HG03045 (cell line): ENCODE measurements at regions not wholly inside any gene's neighbourhood (a gene's known extent, or its start where the extent isn't known, plus 50 kb on each side); places are given as distances from the start of the nearest gene placed in this dataset.
"Not testable (repeated sequence)": the region's sequence is repeated elsewhere in the genome, so short reads cannot be mapped to it uniquely, and the experiment has no call there.

Experiments used
- ATAC-seq: cut with Tn5 transposase; IDR thresholded peaks from one replicate; pipeline ENCODE4 v1.9.1; 2021; ENCODE audit warnings: mild to moderate bottlenecking, moderate library complexity; ENCODE audit not compliant: unreplicated experiment

DNA sequence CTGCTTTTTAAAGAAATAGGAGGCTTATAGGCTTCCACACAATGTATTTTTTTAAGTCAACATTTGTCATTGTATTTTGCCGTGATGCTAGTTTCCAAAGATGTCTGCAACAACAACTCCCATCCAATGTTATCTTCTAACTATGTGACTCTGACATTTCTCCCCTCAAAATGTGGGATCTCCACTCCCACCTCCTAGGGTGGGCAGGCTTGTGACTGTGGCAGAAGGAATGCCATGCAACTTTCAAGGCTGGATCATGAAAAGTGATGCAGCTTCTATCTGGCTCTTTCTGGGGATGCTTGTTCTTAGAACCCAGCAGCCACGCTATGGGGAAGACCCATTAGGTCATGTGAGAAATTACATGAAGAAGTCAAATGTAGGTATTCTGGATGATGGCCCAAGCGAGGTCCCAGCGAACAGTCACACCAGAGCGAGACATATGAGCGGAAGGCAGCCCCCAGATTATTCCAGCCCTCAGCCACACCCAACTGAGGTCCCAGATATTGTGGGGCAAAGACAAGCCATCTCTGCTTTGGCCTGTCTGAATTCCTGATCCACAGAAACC is 124.3 kb downstream of the BDH1 start:
- no peak for ATAC-seq

DNA sequence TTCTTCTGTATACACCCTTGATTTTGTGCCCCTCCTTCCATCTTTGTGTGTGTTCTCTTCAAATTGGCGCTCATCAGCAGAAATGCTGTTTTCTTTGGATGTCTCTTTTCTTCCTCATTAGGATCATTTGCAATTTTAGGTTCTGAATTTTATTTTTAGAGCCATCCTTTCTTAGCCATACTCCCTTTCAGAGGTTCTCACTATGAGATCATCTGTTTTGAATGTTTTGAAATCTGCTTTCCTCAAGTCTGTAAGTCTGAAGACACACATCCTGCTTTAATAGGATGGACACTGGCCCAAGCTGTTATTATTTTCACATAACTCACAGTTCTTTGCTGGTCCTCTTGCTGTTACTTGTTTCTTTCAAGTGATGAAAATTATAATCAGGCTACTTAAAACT is 124.8 kb downstream of the BDH1 start:
- ATAC-seq = no peak

DNA sequence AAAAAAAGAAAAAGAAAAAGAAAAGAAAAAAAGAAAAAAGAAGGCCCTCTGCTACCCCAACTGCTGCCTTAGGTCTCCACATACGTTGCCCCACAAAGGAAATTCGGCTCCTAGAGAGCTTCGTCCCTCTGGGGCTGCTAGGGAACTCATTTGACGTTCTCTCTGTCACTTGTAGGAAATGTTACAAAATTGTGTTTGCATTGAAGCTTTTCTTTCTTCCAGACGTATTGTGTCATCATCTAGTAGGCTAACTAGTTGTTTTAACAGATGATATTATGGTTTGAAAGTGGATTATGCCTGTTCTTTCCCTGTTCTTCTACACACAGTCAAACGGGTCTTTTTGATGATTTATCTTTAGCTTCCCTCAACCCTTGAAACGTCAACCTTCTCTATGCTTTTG is 125.3 kb downstream of the BDH1 start:
- ATAC-seq = no peak

DNA sequence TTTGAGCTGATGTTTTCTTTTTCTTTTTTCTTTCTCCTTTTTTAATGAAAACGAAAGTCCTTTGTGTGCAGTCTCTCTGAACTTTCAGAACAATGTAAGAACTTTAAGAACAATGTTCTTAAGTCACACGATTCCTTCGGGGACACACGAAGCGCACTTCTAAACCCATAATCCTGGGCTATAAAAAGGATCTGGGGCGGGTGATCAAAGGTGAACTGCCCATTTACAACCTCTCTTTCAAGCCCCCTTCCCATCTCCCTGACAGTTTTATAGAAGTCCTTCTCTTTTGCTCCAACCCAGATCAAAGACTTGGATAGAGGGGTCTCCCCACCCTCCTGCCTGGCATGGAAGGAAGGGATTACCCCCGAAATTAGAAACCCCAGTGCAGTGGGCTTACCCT is 126.8 kb downstream of the BDH1 start:
- no peak for ATAC-seq

DNA sequence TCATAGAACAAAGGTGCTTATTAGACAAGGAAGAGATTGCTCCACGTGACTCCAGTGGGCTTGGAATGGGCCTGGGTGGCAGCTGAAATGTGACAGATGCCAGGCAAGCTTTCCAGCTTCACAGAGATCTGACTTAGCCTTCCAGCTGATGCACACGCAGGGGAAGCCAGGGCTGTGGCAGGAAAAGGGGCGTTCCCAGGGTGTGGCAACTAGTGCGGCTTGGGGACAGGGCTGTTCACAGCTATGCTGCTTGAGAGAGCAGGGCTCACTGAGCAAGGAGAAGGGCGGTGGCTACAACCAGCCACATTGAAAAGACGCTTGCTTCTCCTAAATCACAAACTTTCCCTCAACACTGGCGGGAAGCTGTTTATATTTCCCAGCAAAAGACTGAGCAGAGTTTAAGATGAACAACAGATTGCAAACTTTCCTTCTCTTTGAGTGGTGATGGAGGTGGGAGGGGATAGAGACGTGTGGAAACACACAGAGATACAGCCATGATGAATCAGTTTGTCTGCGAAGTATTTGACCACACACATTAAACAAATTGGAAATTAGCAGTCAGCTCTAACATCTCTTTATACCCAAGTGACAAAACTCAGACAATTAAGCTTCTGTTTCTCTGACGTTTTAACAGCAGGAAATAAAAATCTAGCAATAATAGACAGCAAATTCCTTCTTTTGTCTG is 127.5 kb downstream of the BDH1 start:
- no peak for ATAC-seq

DNA sequence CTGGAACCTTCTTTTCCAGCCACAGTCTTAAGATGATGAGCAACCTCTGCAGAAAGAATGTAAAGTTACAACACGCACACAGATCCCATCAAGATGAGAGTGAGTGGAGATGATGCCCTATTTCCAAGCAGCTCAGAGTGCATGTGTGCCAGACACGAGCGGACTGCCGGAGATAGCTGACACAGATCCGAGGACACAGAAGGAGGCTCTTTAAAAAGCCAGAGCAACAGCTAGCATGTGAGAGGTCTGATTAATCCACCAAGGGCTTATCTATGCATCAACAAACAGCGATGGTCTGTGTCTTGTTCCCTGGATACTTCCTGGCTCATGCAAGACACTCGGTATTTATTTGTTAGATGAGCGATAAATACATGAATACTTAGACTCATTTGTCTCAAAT is 128.6 kb upstream of the DLG1 start:
- no peak for ATAC-seq

DNA sequence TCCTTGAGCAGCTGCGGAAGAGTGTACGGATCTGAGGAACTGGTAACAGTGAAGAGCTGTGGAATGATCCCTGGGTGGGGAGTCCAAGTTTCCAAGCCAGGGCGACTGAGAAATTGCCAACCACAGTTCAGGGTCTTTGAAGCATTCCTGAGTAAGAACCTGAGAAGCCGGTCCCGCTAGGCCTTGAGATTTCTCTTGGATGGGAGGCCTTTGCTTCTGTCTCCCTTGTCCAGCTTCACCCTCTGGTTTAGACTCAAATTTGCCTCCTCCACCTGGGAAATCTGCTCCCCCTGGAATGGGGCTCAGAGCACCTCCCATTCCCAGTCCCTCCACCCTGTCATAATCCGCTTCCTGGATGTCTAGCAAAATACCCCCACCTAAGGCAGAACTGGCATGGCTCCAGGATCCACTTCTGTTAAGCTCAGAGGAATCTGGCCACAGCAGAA is 127.7 kb upstream of the DLG1 start:
- ATAC-seq = no peak

DNA sequence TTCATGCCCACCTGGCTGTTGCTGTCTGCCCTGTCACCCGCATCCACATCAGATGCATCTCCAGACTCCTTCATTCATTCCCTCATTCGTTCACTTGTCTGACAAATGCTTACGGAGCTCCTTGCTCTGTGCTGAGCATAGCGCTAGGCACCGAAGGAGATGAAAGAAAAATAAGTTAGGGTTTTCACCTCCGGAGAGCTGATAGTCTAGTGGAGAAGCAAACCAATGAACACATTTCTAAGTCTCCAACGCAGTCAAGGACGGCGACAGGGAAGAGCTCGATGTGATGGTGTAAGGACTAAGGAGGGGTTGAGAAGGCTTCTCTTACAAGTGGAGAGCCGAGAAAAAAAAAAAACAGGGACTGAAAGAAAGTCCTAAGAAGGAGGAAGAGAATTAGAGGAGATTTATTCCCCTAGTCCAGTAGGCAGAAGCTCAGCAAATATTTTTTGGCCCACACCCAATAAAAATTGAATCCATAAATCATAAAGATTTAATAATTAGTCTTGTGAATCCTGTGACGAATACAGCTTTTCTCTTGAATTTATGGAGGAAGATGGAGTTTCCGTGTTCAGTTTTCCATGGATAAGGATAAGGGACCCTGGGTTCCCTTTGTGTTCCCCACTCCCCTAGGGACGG is 127.2 kb upstream of the DLG1 start:
- ATAC-seq = no peak

DNA sequence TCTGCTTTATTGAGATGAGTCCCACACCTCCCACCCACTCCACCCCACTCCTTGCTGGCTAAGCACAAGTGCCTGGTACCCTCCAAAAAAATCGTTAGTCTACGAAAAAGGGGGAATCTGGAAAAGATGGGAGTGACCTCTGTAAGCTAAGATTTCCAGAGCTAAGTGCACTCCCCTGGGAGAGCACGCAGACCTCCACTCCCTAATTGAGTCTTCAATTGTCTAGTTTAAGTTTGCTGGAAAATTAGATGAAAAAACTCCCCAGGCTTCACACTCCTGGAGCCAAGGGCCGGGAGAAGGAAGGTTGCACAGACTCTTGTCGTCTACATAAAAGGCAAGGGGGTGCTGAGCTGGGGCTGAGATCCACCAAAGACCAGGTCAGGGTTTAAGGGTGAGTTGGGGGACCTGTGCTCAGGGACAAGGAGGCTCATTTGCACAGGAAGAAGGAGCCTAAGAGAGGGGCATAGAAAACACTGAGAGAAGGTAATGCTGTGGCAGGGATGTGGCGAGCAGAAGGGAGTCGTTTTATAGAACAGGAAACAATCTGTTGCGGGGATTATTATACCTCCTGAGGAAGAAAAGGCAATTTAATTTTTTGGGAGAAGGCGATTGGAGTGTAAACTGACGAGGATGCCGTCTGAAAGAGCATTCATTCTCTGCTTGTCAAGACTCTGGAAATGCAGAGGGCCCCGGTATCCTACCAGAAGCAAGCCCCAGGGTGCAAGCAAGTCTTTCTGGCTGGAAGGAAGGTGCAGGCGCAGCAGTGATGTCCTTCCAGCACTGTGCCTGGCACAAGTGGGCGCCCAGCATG is 126.5 kb upstream of the DLG1 start:
- ATAC-seq = no peak

DNA sequence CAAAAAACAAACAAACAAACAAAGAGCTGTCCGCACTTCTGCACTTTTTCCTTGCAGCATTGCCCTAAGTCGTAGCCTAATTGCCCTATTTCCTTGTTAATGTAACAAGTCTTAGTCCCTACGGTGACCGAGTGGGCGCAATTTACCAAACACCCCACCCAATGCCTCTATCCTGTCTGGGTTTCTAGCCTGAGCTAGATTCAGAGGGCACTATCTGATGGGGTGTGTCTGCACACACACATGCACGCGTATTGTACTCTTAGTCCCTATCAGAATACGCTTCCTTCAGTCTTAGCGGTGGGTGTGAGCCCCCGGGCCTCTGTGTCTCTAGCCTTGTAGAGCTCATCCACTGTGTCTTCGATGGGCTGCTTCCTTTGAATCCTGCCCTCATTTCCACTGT is 125.9 kb upstream of the DLG1 start:
- ATAC-seq = no peak

DNA sequence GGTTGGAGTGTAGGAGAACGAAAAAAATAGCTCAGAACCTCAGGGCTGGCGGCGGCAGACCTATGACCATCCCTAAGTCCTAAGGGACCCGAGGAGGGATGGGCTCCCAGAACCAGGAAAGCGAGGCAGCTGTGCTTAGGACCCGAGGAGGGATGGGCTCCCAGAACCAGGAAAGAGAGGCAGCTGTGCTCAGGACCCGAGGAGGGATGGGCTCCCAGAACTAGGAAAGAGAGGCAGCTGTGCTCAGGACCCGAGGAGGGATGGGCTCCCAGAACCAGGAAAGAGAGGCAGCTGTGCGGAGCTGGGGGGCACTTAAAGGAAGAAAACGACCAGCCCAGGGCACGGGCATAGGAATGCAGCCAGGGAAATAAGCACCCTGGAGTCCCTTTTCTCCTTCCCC is 125.0 kb upstream of the DLG1 start:
- ATAC-seq = no peak

DNA sequence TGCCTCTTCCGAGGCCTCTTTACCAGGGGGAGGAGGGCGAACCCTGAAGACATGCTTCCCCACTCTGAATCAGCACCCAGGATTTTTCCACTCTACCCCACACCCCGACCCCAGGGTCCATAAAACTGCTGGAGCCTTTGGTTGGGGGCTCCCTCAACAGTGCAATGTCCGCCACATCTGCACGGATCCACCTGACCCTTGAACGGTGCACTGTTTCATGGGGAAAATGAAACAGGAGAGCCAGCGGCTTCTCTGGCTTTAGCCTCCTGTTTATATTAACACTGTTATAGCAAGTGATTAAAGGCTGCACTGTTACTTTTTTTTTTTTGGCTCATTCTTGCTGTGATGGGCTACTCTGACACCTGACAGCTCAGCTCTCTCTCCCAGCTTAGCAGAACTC is 124.1 kb upstream of the DLG1 start:
- ATAC-seq = no peak

DNA sequence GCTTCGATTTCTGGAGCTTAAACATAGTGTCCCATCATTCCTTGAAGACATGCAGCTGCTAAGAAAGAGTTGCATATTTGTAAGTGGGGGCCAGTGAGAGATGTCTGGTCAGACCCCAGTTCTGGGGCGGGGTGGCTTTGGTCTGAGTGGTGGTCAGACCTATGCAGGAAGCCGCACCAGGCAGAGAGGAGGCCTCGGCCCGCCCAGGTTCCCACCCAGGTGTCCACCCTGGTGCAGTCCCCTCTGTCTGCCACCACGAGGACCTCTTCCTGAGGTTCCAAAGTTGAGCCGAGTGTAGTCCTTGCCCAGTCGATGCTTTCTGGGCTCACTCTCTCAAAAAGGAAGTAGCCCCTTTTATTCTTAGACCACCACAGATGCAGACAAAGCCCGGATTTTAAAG is 122.6 kb upstream of the DLG1 start:
- no peak for ATAC-seq

DNA sequence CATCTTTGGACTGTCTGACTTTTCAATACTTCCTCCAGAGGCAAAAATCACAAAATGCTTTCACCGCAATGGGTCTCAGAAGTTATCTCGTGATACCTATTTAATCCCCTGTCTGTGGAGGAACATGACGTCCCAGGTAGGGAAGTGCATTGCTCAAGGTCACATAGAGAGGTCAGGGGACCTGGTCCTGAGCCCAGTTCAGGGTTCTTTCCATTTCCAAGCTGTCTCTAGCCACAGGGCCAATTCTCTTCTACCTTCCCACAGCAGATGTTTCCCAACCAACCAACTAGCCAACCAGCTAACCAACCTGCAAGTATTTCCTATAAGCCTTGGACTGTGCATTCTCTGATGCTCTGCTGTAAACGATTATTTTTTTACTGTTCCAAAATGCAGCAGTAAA is 122.2 kb upstream of the DLG1 start:
- no peak for ATAC-seq

DNA sequence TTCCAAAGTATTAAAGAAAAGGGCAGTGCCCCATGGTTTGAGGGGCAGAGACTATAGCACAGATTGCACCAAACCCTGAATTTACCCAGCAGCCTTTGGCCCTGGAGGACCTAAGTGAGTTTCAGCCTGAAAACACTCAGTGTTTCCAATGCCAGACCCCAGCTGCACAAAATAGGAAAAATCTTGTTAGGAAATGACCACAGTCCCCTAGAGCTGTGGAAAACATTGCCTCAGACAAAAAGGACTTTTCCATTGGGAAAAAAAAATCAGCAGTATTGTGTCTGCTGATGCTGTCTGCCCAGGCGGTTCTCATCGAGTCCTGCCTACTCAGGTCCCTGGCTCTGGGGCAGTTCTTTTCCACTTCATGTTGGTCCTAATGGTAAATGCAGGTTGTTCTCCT is 121.7 kb upstream of the DLG1 start:
- no peak for ATAC-seq

DNA sequence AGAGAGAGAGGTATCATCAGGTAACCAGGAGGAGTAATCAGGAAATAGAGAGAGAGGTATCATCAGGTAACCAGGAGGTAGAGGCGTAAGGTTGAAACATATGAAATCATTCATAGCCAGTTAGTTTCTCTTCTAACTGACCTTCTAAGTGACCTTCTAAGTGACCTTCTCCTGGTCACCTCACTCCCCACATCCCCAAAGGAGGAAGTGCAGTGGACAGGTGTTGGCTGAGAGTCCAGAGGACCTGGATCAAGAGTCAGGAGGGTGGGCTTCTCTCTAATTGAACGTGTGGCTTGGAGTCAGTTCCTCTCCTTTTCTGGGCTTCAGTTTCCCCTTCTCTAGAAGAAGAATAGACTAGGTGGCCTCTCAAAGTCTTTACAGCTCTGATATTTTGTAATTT is 121.3 kb upstream of the DLG1 start:
- ATAC-seq = no peak

DNA sequence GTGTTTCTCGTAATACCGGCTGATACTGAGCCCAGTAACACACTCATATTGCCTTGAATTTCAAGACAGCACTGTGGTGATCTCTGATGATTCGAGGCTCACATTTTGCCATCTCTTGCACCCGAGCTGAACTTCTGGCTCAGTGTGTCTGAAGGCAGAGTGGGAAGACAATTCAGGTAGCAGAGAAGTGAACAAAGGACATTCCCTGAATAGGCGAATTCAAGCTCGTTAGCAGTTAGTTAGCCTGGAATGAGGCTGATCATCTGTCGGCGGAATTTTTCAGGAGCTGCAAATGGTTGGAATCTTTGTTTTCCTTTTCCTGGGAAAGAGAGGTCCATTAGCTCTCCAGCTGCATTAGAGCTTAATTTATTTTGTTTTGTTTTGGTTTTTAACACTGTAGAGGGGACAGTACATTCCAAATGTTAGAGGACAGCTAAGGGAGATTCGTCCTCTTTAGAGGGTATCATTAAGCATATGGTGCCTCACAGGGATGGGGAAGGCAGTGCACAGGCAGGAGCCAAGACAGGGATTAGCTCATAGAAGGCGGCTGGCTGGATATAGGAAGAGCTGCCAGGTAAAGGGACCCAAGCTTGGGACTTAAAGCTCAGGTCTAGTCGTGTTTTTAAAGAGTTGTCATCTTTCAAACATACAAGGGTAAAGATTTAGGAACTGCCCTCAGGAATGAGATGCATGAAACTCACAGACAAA is 119.7 kb upstream of the DLG1 start:
- no peak for ATAC-seq

DNA sequence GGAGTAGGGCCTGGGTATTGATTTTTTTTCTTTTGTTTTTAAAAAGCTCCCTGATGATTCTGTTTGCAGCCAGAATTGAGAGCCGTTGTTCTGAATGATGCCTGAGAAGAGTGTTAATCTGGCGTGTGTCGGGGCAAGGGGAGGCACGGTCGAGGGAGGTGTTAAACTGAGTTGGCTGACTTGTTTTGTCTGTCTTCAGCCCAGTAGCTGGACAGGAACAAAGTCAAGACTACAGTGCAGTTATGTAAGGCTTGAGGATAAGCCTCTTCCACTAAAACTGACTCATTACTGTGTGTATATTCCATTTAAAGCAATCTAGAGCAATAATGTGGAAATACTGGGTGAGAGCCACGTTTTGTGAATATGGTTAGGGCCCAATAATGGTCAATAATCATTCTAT is 119.0 kb upstream of the DLG1 start:
- ATAC-seq = no peak

DNA sequence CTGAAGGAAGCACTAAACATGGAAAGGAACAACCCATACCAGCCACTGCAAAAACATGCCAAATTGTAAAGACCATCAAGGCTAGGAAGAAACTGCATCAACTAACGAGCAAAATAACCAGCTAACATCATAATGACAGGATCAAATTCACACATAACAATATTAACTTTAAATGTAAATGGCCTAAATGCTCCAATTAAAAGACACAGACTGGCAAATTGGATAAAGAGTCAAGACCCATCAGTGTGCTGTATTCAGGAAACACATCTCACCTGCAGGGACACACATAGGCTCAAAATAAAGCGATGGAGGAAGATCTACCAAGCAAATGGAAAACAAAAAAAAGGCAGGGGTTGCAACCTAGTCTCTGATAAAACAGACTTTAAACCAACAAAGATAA is 113.5 kb upstream of the DLG1 start:
- not testable (repeated sequence) for ATAC-seq

DNA sequence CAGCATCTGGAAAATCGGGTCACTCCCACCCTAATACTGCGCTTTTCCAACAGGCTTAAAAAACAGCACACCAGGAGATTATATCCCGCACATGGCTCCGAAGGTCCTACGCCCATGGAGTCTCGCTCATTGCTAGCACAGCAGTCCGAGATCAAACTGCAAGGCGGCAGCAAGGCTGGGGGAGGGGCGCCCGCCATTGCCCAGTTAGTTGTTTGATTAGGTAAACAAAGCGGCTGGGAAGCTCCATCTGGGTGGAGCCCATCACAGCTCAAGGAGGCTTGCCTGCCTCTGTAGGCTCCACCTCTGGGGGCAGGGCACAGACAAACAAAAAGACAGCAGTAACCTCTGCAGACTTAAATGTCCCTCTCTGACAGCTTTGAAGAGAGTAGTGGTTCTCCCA is 111.8 kb upstream of the DLG1 start:
- not testable (repeated sequence) for ATAC-seq
